ENCODE measurements at regions not wholly inside any gene's neighbourhood (a gene's known extent, or its start where the extent isn't known, plus 50 kb on each side); places are given as distances from the start of the nearest gene placed in this dataset.

GRCh38 chr5:8098081-8098480 lies 229.1 kb downstream of the MTRR start:
- no peaks in the 10 kb centered on the region for H3K36me3 ChIP-seq (replicated peaks; ENCODE audit: low read depth, low read length)
- H3K4me1 ChIP-seq (ENCODE audit: low read length), result peaks cover 3% of the 10 kb centered on the region
- no peak overlapping the region for H3K4me2 ChIP-seq (ENCODE audit: low read length)
- no peak overlapping the region for H3K27ac ChIP-seq (ENCODE audit: low read length)
- H2AFZ ChIP-seq (ENCODE audit: low read depth, low read length), result no peak overlapping the region
- H3K9ac ChIP-seq (ENCODE audit: low read length), result no peak overlapping the region
- no peak overlapping the region for H3K4me3 ChIP-seq (ENCODE audit: low read length)
- H3K79me2 ChIP-seq (ENCODE audit: low read length), result no peaks in the 10 kb centered on the region
- H3K27me3 ChIP-seq (ENCODE audit: low read depth, low read length), result no peaks in the 10 kb centered on the region
- TF ChIP-seq CTCF (IDR thresholded peaks at IDR 0.05; ENCODE audit: low read depth, low read length) (no peak), EZH2phosphoT487 (IDR thresholded peaks at IDR 0.05; ENCODE audit: low read depth) (no peak)
- no peaks in the 10 kb centered on the region for H4K20me1 ChIP-seq (ENCODE audit: insufficient read depth, low read length)
- H3K9me3 ChIP-seq (ENCODE audit: insufficient read depth, low read length), result no peaks in the 10 kb centered on the region

GRCh38 chr5:8102714-8103113 lies 233.8 kb downstream of the MTRR start:
- Histone ChIP-seq H3K9me3 (ENCODE audit: insufficient read depth, low read length) (no peaks in the 10 kb centered on the region), H3K4me2 (ENCODE audit: low read length) (no peak overlapping the region), H3K79me2 (ENCODE audit: low read length) (no peaks in the 10 kb centered on the region), H3K27ac (ENCODE audit: low read length) (no peak overlapping the region), H3K9ac (ENCODE audit: low read length) (no peak overlapping the region), H3K27me3 (ENCODE audit: low read depth, low read length) (no peaks in the 10 kb centered on the region), H3K4me3 (ENCODE audit: low read length) (no peak overlapping the region), H4K20me1 (ENCODE audit: insufficient read depth, low read length) (no peaks in the 10 kb centered on the region), H3K36me3 (replicated peaks; ENCODE audit: low read depth, low read length) (no peaks in the 10 kb centered on the region), H3K4me1 (ENCODE audit: low read length) (peaks cover 7% of the 10 kb centered on the region), H2AFZ (ENCODE audit: low read depth, low read length) (no peak overlapping the region)
- TF ChIP-seq CTCF (IDR thresholded peaks at IDR 0.05; ENCODE audit: low read depth, low read length) (no peak), EZH2phosphoT487 (IDR thresholded peaks at IDR 0.05; ENCODE audit: low read depth) (no peak)

GRCh38 chr5:8114597-8115266 lies 245.8 kb downstream of the MTRR start:
- no peak overlapping the region for H3K27ac ChIP-seq (ENCODE audit: low read length)
- H3K9me3 ChIP-seq (ENCODE audit: insufficient read depth, low read length), result no peaks in the 10 kb centered on the region
- no peak overlapping the region for H2AFZ ChIP-seq (ENCODE audit: low read depth, low read length)
- H3K27me3 ChIP-seq (ENCODE audit: low read depth, low read length), result no peaks in the 10 kb centered on the region
- no peak overlapping the region for H3K4me3 ChIP-seq (ENCODE audit: low read length)
- no peak overlapping the region for H3K4me2 ChIP-seq (ENCODE audit: low read length)
- no peaks in the 10 kb centered on the region for H3K79me2 ChIP-seq (ENCODE audit: low read length)
- no peaks in the 10 kb centered on the region for H3K4me1 ChIP-seq (ENCODE audit: low read length)
- H4K20me1 ChIP-seq (ENCODE audit: insufficient read depth, low read length), result no peaks in the 10 kb centered on the region
- H3K9ac ChIP-seq (ENCODE audit: low read length), result no peak overlapping the region
- no peaks in the 10 kb centered on the region for H3K36me3 ChIP-seq (replicated peaks; ENCODE audit: low read depth, low read length)
- no peak for TF ChIP-seq EZH2phosphoT487 (IDR thresholded peaks at IDR 0.05; ENCODE audit: low read depth)
- no peak for TF ChIP-seq CTCF (IDR thresholded peaks at IDR 0.05; ENCODE audit: low read depth, low read length)

- Histone ChIP-seq H3K4me1 (ENCODE audit: low read length) (no peaks in the 10 kb centered on the region), H3K27ac (ENCODE audit: low read length) (no peak overlapping the region), H3K27me3 (ENCODE audit: low read depth, low read length) (no peaks in the 10 kb centered on the region), H3K4me2 (ENCODE audit: low read length) (no peak overlapping the region), H4K20me1 (ENCODE audit: insufficient read depth, low read length) (no peaks in the 10 kb centered on the region), H3K4me3 (ENCODE audit: low read length) (no peak overlapping the region), H3K9ac (ENCODE audit: low read length) (no peak overlapping the region), H3K36me3 (replicated peaks; ENCODE audit: low read depth, low read length) (no peaks in the 10 kb centered on the region), H3K79me2 (ENCODE audit: low read length) (no peaks in the 10 kb centered on the region), H3K9me3 (ENCODE audit: insufficient read depth, low read length) (no peaks in the 10 kb centered on the region), H2AFZ (ENCODE audit: low read depth, low read length) (no peak overlapping the region)
- no peak for TF ChIP-seq CTCF (IDR thresholded peaks at IDR 0.05; ENCODE audit: low read depth, low read length)
- no peak for TF ChIP-seq EZH2phosphoT487 (IDR thresholded peaks at IDR 0.05; ENCODE audit: low read depth)
These were observed 254.6 kb downstream of the MTRR start for GRCh38 chr5:8123559-8123958.
